Fibroblast of pulmonary artery (primary cell): ENCODE measurements at regions not wholly inside any gene's neighbourhood (a gene's known extent, or its start where the extent isn't known, plus 50 kb on each side); places are given as distances from the start of the nearest gene placed in this dataset.

Source experiments
- DNase-seq: peaks from one replicate; pipeline ENCODE4 v3.0.0-alpha.2; 2010; ENCODE audit warnings: low read depth
- H3K4me3 ChIP-seq: replicated peaks from 2 replicates; pipeline ENCODE4 v1.5.1; 2011; ENCODE audit warnings: low read depth, mild to moderate bottlenecking, control low read depth, low read length, moderate library complexity
- CTCF ChIP-seq: IDR thresholded peaks from 2 replicates; pipeline ENCODE4 v1.5.1; 2011; ENCODE audit warnings: mild to moderate bottlenecking, control low read depth, low read length, inconsistent platforms; ENCODE audit errors: missing control alignments

- TF ChIP-seq CTCF, result no peak
- DNase-seq, result no peak
- H3K4me3 ChIP-seq, result no peak overlapping the region
Observed at GRCh38 chr1:88266051-88266450, 418.0 kb upstream of the PKN2 start.

- no peak for TF ChIP-seq CTCF
- H3K4me3 ChIP-seq, result no peak overlapping the region
- no peak for DNase-seq
Observed at GRCh38 chr1:88272216-88272615, 411.9 kb upstream of the PKN2 start.

GRCh38 chr1:88274431-88274830 is 409.6 kb upstream of the PKN2 start:
- no peak for TF ChIP-seq CTCF
- H3K4me3 ChIP-seq, result no peak overlapping the region
- DNase-seq, result no peak

- no peak for DNase-seq
- no peak for TF ChIP-seq CTCF
- no peak overlapping the region for H3K4me3 ChIP-seq
Observed at GRCh38 chr1:88275259-88275862, 408.7 kb upstream of the PKN2 start.

GRCh38 chr1:88276163-88276562 is 407.9 kb upstream of the PKN2 start:
- peak; percentile 40 for DNase-seq
- TF ChIP-seq CTCF, result no peak
- no peak overlapping the region for H3K4me3 ChIP-seq

GRCh38 chr1:88284066-88284465 is 400.0 kb upstream of the PKN2 start:
- TF ChIP-seq CTCF, result no peak
- H3K4me3 ChIP-seq, result no peak overlapping the region
- DNase-seq, result no peak

GRCh38 chr1:88284666-88285366 is 399.3 kb upstream of the PKN2 start:
- H3K4me3 ChIP-seq, result no peak overlapping the region
- DNase-seq, result no peak
- TF ChIP-seq CTCF, result no peak
